ENCODE measurements at regions not wholly inside any gene's neighbourhood (a gene's known extent, or its start where the extent isn't known, plus 50 kb on each side); places are given as distances from the start of the nearest gene placed in this dataset.
"Not testable (repeated sequence)": the region's sequence is repeated elsewhere in the genome, so short reads cannot be mapped to it uniquely, and the experiment has no call there.

DNA sequence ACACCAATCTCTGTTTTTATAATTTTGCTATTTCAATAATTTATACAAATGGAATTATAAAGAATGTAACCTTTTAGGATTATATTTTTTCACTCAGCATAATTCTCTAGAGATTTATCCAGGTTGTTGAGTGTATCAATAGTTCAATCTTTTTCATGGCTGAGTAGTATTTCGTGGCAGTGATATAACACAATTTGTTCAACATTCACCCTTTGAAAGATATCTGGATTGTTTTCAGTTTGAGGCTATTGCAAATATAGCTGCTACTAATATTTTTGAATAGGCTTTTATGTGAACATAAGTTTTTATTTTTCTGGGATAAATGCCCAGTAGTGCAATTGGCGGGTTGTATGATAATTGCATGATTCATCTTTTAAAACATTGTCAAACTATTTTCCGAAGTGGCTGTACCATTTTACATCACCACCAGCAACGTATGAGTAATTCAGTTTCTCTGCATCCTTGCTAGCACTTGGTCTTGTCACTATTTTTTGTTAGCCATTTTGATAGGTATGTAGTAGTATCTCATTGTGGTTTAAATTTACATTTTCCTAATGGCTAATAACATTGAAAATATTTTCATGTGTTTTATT, 55.6 kb upstream of the ABCD3 start:
- DNase-seq = no peak

DNA sequence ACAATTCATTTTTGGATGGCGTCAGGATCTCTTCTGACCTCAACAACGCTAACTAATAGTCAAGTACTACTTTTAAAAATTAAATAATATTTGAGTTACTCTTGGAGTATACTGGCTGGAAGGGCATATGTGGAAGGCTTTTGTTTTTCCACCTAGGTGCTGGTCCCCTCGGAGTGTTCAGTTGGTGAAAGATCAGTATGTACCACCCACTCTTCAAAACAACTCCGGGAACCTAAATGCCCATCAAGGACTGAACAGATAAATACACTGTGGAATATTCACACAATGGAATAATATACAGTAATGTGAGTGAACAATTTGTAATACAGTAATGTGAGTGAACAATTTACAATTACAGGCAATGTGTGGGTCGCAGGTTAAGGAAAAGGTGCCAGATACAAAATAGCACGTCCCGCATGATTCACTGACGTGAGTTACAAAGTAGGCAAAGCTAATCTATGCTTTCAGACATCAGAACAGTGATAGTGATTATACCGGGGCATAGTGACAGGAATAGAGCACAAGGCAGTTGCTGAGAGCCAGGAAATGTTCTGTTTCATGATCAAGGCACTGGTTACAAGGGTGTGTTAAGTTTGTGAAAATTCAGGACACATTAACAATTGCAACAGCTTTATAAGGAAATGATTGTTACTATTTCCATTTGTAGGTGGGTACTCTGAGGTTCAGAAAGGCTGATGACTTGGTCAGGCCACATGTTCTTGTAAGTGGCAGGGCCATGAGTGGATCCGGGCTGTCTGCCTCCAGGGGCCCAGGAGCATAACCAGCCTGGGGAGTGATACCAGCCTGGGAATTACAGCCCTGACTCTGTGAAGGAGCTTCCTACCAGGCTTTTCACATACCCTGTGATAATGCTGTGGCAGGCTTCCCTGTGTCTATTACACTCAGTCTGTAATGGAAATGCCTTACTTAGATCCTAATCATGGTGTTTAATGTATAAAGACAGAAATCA, 59.3 kb upstream of the ABCD3 start:
- no peak for DNase-seq

DNA sequence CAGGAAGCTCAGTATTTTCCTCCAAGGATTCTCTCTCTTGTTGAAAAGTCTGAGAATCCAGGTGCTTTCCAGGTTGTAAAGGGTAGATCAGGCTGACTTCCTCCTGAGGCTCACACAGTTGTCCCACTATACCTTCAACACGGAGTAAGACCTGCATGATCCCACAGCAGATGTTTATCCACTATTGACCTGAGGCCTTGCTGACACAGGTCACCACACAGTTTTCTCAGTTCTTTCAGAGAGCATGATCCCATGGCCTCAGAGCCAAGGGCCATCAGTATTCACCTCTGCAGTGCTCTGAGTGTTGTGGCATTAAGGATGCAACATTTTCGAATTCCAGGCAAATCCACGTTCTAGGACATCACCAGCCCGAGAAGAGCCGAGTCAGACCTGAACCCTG, 60.5 kb upstream of the ABCD3 start:
- DNase-seq = no peak

DNA sequence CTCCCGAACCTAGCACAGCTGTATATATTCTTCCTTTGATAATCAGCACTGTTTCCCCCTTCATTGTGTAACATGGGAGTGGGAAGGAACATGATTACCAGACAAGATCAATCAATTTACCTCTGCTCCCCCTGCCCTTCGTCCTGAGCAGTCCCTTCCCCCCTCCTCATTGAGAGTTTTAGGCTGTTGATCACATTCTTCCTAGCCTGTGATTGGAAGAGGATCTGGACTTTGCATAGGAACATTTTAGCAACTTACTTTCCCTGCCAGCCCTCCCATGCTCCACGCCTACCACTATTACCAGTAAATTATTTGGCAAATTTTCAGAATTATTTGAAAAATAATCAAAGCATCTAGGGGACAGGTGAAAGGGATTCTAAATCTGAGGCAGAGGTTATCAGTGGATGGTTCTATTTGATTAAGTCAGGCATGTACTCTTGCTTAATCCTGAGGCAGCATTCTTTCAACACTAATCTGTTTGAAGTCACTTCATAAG, 62.7 kb upstream of the ABCD3 start:
- DNase-seq = no peak

DNA sequence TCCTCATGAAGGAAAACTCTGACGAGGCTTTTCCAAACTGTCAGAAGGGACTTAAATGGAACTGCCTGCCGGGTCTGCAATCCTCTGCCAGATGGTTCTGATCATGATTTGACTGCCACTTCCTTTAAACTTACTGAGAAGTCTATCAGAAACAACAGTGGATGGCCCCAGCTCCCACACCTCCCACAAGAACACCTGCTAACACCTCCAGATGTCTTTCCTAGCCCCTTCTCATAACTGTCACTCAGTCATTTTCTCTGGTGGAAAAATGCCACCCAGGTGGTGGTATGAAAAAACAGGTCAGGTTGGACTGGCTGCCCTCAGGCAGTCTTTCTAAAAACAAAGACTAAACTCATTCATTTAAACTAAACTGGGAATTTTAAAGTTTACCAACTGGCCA, 66.7 kb upstream of the ABCD3 start:
- no peak for DNase-seq

DNA sequence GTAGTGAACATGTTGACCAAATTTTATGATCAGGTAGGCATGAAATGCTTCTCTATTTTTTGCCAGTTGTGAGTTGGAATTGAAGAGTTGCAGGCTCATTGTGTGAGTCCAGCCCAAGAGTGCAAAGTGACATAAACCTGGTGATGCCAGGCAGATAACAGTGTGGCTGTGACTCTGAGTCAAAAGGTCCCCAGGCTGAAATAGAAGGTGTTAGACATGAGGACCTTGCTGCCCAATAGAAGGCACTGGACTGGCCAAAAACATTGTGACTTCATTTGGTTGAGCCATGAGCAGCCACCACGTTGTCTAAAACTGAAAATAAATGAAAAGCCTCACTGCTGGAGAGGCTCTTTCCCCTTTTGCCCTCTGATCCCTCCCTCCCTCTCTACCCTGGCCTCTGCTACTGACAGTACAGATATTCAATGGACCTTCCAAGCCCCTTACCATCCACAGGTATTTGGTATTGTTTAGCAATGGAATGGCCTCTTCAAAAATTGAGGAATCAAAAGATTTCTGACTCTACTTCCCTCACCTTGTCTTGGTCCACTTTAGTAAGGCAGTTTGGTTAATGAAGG, 67.8 kb upstream of the ABCD3 start:
- DNase-seq = no peak

DNA sequence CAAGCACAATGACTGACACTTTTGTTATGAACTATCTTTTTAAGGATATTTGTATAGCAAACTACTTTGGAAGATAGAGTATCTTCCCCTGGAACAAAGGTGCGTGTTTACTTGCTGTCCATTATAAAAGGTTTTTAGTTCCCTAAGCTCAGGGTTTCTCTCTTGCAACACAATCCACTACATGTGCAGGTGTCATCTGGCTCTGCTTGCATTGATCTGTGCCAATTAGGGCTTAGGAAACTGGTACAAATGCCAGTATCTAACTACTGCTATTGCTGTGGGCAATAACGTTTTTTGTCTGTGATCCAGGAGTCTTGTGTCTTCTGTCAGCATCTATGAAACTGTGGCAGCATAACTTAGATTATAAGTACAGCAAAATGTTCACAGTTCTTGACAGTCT, 68.3 kb upstream of the ABCD3 start:
- DNase-seq = no peak

DNA sequence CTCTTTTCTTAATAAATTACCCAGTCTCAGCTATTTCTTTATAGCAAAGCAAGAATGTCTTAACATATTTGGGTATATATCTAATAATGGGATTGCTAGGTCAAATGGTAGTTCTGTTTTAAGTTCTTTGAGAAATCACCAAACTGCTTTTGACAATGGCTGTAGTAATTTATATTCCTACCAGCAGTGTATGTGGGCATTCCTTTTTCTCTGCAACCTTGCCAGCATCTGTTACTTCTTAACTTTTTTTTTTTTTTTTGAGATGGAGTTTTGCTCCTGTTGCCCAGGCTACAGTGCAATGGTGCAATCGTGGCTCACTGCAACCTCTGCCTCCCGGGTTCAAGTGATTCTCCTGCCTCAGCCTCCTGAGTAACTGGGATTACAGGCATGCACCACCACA, 69.8 kb upstream of the ABCD3 start:
- not testable (repeated sequence) for DNase-seq

DNA sequence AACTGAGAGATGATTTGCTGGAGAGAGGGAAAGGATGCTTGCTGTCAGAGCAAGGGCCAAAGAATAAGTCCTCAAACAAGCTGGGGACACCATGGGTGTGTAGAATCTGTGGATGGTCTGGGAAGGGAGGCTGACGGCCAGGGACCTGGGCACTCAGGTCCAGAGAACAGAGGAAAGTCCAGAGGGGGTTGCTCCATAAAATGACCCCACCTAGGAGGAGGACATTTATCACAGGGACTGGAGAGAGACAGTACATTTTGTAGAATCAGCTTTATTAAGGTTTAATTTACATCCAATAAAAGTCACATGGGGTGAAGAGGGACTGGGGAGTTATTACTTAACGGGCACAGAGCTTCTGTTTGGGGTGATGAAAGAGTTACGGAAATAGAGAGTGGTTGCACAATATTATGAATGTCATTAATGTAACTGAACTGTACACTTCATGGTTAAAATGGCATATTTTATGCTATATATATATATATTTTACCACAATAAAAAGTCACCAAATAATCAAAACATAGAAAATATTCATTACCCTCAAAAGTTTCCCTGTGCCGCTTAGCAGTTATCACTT, 73.0 kb upstream of the ABCD3 start:
- no peak for DNase-seq

DNA sequence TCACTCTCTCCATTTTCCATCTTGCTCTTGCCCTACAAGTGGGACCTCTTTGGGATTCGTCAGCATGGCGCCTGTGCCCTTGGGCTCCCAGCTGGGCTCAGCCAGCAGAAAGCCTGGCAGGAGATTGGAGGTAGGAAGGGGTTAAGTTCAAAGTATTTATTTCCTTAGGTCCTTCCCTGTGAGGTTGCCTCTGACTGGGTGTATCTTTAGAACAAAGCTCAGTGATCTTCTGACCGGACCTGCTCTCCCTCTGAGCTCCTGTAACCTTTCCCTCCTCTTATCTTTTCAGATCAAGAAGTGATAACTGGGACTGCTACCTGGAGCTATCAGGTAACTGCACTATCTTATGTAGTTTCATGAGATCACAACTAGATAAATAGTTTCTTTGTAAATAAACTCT, 75.8 kb upstream of the ABCD3 start:
- no peak for DNase-seq

DNA sequence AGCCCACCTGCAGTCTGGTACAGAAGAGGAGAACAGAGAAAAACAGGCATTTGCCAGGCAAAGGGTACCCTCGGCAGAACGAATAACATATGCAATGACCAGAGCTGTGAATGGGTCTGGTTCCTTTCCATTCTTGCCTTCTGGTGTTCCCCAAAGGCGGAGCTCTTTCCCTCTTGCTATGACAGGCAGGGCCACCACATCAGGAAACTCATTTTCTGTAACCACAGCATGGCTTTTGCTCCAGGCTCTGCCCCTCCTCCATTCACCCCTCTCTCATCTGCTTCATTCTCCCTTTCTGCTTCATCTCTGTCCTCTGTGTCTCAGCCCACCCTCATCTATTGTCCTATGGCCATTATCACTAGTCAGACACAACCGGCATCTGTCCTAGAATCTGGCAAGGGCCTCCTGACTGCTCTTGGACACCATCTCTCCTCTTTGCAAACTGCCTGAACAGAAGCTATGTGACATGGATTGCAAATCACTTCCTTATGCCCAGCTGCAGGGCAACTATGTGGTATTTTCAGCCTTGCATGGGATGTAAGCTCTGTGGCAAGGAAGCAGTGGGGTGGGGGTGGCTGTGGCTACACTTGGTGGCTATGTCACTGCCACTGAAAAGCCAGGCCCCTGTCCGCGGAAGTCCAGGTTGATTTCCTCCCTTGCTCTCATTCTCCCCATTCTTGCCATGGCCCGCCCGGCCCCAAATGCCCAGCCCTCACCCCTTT, 78.8 kb upstream of the ABCD3 start:
- DNase-seq = no peak

DNA sequence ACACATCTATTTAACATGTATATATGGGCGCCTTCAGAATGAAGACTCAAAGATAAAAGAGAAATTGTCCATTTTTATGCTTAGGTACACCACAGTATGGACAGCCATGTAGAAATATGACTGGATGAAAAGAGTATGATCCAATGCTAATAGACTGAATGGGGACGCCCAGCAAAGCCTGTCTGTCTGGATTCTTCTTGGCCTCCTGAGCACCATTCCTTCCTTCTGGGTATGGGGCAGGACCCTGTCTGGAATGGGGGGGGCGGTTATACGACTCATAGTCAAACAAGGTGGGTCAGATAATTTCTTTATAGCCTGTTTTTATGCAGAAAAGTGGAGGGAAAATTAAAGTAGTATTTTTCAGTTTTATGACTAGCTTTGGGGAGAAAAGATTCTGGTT, 81.2 kb upstream of the ABCD3 start:
- no peak for DNase-seq

DNA sequence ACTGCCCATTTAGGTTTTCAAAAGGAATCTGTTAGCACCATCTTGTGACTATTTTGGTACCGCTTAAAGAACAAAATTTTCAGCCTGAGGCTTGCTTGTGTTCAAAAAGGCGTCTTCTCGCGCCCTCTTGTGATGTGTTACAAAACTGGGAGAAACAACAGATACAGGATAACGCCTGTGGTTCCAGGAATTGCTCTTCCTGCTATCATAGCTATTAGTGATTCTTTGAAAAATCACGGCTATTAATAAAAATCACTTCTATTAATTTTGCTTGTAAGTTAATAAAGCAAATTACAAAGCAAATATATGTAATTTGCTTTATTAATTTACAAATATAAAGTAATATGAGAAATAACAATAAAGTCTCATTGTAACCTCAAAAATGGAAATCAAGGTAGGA, 82.2 kb upstream of the ABCD3 start:
- DNase-seq = no peak

DNA sequence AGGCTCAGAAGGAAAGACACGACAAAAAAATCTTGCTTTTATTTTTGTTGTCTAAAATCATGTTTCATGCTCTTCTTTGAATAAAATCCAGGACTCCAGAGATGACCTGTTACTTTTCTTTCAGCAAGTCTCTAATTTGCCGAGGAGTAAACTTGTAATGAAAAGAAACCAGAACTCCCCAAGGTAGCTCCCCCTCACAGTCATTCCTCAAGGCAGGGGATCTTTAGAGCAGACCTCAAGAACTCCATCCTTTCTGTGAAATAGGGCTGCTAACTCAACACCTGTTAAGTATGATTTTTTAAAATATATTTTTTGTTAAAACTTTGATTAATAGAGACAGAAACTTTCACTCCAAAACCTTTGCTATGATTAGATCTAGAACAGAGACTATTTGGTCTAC, 82.7 kb upstream of the ABCD3 start:
- DNase-seq = no peak

DNA sequence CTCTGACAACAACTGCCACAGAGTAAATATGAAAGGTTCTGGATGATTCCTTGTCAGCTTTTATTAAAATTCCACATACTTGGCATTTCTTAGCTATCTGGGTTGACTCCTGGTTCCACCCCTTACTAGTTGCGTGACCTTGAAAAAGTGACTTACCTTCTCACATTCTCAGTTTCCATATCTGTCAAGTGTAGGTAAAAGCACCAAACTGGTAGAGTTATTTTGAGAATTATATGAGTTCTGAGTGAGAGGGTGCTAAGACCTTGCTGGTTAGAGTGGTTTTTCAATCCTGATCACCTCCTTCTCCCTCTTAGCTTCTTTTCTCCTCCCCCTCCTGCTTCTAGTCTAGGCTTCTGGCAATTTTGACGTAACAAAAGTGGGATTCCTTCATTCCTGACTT, 83.4 kb upstream of the ABCD3 start:
- DNase-seq = no peak

DNA sequence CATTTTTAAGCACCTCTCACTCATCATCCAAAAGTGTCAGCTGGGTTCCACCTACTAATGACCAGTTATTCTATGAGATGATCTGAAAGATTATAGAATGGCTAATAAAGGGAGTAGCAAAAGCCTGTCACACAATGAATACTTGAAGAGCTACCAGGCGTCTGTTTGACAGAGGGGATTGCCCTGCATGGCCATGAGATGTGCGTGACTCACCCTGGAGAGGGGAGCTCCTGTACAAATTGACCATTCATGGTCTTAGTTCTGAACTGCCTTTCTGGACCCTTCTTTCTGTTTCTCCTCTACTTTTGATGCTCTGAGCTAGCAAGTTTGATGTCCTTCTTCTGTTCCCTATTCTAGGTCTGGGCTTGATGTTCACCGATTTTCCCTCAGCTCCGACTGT, 85.2 kb upstream of the ABCD3 start:
- DNase-seq = no peak

DNA sequence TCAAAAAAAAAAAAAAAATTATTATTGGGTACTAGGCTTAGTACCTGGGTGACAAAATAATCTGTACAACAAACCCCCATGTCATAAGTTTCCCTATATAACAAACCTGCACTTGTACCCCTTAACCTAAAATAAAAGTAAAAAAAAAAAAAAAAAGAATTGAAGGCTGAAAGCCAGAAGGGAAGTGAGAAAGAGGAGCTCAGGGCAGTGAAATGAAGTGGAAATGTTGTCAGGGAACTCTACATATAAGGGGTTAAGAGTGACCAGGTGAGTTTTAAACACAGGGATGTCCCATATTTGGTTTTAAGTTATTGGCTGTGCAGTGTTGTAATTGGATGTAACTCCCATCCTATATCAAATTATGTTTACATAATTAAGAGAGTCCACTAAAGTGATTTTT, 85.7 kb upstream of the ABCD3 start:
- no peak for DNase-seq

DNA sequence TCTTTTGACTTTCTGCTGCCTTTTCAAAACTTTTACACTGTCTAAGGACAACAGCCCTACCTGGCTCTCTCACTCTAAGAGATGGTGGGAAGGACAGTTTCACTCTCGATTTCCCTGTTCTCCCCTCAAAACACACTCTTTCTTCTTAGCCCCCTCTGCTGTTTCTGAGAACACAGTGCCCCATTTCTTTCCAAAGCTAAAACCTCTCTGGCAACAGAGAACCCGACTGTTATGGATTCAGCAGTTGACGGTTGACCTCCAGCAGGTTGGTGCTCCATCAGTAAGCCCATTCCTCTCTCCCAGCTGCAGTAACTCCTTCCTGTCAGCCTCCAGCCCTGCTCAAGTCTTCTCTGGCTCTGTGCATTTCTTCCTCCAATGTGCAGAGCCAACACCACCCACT, 88.2 kb upstream of the ABCD3 start:
- no peak for DNase-seq

DNA sequence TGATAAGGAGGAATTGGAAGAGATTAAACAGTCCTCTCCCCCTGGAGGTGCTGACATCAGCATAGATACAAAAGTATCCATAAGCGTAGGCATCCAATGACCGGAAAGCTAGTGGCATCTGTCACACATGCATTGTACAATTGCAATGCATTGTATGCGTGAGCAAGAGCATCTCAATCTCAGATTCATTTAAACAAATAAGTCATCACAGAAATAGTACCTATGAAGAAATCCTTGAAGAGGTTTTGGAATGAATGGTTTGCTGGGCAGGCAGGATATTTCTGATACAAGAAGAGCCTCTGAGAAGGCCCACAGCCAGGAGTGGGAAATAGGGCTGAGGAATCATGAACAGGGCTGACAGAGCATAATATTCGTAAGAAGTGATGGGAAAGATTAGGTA, 88.9 kb upstream of the ABCD3 start:
- DNase-seq = no peak

DNA sequence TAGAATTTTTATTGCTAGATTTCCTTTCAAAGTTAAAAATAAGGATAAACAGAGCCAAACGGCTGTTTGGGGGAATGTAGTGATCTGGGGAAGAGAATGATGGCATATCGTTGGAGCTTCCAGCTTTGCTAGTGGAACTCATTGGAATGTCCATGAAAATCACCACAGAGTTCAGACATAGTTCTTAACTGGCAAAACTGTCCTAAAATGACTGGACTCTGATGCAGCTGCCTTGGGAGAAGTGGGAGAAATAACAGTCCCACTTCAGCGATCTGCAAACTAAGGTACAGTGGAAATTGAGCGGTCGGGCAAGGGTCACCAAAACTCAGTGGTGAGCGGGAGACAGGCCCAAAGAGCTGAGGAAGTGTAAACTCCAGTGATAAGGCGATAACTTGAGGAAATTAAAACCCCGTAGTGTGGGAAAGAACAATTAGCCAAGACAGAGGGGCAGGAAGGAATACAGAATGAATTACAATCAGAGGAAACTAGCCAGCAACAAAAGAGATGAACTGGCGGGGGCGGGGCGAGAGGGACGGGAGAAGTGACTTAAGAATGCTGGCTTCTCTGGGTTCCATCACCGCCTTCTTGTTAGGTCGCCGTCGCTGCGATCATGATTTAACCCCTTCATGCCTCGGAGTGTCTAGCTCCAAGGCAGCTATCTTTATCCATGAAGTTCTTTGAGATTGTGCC, 89.8 kb upstream of the ARHGAP29 start:
- peak; percentile 50 for DNase-seq

DNA sequence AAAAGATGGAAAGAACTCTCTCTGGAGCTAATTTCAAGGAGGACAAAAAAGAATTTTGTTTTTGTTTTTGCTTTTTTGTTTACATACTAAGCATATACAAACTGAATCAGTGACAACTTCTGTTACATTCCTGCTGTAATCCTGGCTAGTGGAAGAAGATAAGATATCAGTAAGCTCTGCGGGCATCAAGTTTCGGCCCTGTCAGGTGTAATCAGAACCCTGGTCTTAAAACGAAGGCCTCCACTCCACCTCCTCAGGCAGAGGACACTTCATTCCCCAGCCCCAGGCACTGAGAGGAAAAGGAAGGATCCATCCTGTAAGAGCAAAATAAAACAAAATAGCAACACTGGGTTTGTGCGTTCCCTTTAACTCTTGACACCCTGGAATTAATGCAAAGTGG, 88.9 kb upstream of the ARHGAP29 start:
- DNase-seq = no peak
